Activated CD8-positive, alpha-beta memory T cell treated with anti-CD3 and anti-CD28 coated beads, Interleukin-2, amount 10 ng/mL, durations not matched to agents 7 days and 5 days (primary cell): ENCODE measurements at regions not wholly inside any gene's neighbourhood (a gene's known extent, or its start where the extent isn't known, plus 50 kb on each side); places are given as distances from the start of the nearest gene placed in this dataset.

Experiments
- ATAC-seq: fragments of 150-1000 bp; cut with Tn5 transposase; one replicate; pipeline ENCODE4 v1.10.0; 2021; ENCODE audit warnings: moderate library complexity
- CTCF ChIA-PET: fragments of 350-600 bp; sonication (Branson Sonifier 250); formaldehyde crosslinking; loops from one replicate; lab custom pipeline; 2021; ENCODE audit warnings: antibody characterized with exemption; lab: Charles Lee
- DNase-seq: peaks from one replicate; pipeline ENCODE4 v3.0.0-alpha.2; 2020
- H3K27ac Mint-ChIP-seq: one replicate; pipeline ENCODE4 v1.8.0; 2021; ENCODE audit warnings: mild to moderate bottlenecking, mixed read lengths
- H3K27me3 Mint-ChIP-seq: one replicate; pipeline ENCODE4 v1.8.0; 2021; ENCODE audit warnings: mixed read lengths
- H3K36me3 Mint-ChIP-seq: one replicate; pipeline ENCODE4 v1.8.0; 2021; ENCODE audit warnings: mild to moderate bottlenecking, mixed read lengths
- H3K4me1 Mint-ChIP-seq: one replicate; pipeline ENCODE4 v1.8.0; 2021; ENCODE audit warnings: mixed read lengths
- H3K4me3 Mint-ChIP-seq: one replicate; pipeline ENCODE4 v1.8.0; 2021; ENCODE audit warnings: mild to moderate bottlenecking, moderate library complexity, mixed read lengths
- H3K9me3 Mint-ChIP-seq: one replicate; pipeline ENCODE4 v1.8.0; 2022; ENCODE audit warnings: low read depth, mixed read lengths

GRCh38 chr11:16412525-16413172 lies 56.3 kb upstream of the SOX6 start:
- Mint-ChIP-seq H3K27me3 (no peaks in the 10 kb centered on the region), H3K4me1 (no peaks in the 10 kb centered on the region), H3K4me3 (no peak overlapping the region), H3K9me3 (no peaks in the 10 kb centered on the region), H3K27ac (no peak overlapping the region), H3K36me3 (no peaks in the 10 kb centered on the region)
- DNase-seq, result no peak
- ATAC-seq, result no peak
- CTCF ChIA-PET, result no interaction called here

DNA sequence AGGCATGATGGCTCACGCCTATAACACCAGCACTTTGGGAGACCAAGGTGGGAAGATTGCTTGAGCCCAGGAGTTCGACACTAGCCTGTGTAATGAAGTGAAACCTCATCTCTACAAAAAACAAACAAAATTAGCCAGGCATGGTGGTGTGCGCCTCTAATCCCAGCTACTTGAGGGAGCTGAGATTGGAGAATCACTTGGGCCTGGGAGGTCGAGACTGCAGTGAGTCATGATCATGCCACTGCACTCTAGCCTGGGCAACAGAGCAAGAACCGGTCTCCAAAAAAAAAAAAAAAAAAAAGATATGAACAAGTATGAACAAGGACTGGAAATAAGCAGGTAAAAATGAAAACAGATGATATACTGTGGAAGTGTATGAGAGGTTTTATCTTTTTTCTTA lies 54.1 kb upstream of the SOX6 start:
- Mint-ChIP-seq H3K36me3 (no peaks in the 10 kb centered on the region), H3K4me1 (no peaks in the 10 kb centered on the region), H3K27ac (no peak overlapping the region), H3K9me3 (peaks cover 4% of the 10 kb centered on the region), H3K27me3 (no peaks in the 10 kb centered on the region), H3K4me3 (no peak overlapping the region)
- CTCF ChIA-PET, result no interaction called here
- DNase-seq (no peak), ATAC-seq (no peak)

DNA sequence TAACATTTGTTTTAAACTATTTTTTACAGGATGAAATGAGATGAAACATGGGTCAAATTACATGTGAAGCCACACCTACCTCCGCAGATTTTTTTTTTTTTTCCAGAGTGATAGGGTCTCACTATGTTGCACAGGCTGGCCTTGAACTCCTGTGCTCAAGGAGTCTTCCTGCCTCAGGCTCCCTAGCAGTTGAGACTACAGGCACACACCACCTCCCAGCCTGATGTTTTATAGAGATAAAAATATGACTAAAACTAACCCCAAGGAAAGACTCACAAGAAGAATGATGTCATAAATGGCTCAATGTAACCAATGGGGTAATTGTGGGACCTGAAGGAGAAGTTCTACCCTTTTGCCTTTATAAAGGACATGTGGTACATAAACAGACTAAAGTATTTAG lies 52.3 kb upstream of the SOX6 start:
- Mint-ChIP-seq H3K27ac (no peak overlapping the region), H3K36me3 (no peaks in the 10 kb centered on the region), H3K9me3 (peaks cover 4% of the 10 kb centered on the region), H3K27me3 (no peaks in the 10 kb centered on the region), H3K4me3 (no peak overlapping the region), H3K4me1 (no peaks in the 10 kb centered on the region)
- DNase-seq (no peak), ATAC-seq (no peak)
- CTCF ChIA-PET, result no interaction called here

DNA sequence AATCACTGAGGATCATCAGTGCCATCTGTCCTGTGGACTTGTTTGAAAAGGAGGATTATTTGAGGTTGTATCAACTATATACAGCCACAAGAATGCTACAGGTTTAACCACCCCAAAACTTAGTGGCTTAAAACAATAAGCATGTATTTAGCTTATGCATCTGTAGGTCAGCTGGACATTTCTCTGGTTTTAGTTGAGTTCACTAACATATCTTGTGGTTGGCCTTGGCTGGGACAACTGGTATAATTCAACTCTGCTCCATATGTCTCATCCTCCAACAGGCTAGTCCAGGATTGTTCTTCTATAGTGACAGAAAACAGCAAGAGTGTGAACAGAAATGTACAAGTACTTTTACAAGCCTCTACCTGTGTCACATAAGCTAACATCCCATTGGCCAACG lies 49.9 kb upstream of the SOX6 start:
- no peaks in the 10 kb centered on the region for H3K4me1 Mint-ChIP-seq
- no peaks in the 10 kb centered on the region for H3K36me3 Mint-ChIP-seq
- H3K9me3 Mint-ChIP-seq, result peaks cover 4% of the 10 kb centered on the region
- no peaks in the 10 kb centered on the region for H3K27me3 Mint-ChIP-seq
- CTCF ChIA-PET, result no interaction called here
- ATAC-seq, result no peak
- no peak overlapping the region for H3K27ac Mint-ChIP-seq
- no peak overlapping the region for H3K4me3 Mint-ChIP-seq
- no peak for DNase-seq
